ENCODE measurements at regions not wholly inside any gene's neighbourhood (a gene's known extent, or its start where the extent isn't known, plus 50 kb on each side); places are given as distances from the start of the nearest gene placed in this dataset.
"Not testable (repeated sequence)": the region's sequence is repeated elsewhere in the genome, so short reads cannot be mapped to it uniquely, and the experiment has no call there.

DNA sequence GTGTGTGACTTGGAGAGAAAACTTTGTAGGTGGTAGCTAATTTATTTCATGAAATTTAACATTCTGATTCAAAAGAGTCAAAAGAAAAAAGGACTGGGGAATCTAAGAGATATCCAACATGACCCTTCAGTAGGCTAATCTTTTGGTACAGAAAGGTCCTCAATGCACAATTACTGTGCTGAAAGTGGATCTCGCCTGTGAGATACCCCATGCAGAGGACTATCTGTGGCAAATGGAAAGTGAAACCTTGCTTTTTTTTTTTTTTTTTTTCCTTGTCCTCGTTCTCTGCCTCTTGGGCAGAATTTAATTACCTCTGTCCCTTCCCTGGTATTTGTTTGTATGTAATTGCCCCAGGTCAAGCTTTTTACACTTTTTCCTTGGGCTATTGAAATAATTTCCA is 93.2 kb upstream of the POTEB2 start:
- TF ChIP-seq, protein P1, sequence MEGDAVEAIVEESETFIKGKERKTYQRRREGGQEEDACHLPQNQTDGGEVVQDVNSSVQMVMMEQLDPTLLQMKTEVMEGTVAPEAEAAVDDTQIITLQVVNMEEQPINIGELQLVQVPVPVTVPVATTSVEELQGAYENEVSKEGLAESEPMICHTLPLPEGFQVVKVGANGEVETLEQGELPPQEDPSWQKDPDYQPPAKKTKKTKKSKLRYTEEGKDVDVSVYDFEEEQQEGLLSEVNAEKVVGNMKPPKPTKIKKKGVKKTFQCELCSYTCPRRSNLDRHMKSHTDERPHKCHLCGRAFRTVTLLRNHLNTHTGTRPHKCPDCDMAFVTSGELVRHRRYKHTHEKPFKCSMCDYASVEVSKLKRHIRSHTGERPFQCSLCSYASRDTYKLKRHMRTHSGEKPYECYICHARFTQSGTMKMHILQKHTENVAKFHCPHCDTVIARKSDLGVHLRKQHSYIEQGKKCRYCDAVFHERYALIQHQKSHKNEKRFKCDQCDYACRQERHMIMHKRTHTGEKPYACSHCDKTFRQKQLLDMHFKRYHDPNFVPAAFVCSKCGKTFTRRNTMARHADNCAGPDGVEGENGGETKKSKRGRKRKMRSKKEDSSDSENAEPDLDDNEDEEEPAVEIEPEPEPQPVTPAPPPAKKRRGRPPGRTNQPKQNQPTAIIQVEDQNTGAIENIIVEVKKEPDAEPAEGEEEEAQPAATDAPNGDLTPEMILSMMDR (IDR thresholded peaks at IDR 0.05): not testable (repeated sequence)
- TF ChIP-seq POLR2A (IDR thresholded peaks at IDR 0.05): not testable (repeated sequence)

Measured in heart left ventricle (tissue), 13 donors.